ENCODE measurements at regions not wholly inside any gene's neighbourhood (a gene's known extent, or its start where the extent isn't known, plus 50 kb on each side); places are given as distances from the start of the nearest gene placed in this dataset.

DNA sequence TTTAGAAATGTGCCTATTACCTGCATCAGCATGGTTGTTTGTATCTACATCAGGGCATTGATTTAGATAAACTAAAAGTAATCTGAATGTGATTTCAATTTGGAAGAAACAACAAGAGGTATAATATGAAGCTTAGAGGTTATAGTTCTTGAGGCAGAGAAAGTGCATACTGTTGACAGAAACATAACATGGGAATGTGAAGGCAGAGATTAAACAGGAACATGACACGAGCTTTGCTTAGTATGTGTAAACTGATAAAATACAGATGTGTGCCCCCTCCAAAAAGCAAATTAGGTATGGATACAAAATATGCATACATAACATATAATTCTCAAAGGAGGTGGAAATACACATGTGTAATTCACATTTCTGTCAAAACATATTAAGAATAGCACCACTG, 1180.2 kb upstream of the ADGRL3 start:
- TF ChIP-seq POLR2AphosphoS5 (IDR thresholded peaks at IDR 0.05) (no peak), POLR2A (IDR thresholded peaks at IDR 0.05) (no peak), EP300 (IDR thresholded peaks at IDR 0.05) (no peak)
- TF ChIP-seq, protein P1, sequence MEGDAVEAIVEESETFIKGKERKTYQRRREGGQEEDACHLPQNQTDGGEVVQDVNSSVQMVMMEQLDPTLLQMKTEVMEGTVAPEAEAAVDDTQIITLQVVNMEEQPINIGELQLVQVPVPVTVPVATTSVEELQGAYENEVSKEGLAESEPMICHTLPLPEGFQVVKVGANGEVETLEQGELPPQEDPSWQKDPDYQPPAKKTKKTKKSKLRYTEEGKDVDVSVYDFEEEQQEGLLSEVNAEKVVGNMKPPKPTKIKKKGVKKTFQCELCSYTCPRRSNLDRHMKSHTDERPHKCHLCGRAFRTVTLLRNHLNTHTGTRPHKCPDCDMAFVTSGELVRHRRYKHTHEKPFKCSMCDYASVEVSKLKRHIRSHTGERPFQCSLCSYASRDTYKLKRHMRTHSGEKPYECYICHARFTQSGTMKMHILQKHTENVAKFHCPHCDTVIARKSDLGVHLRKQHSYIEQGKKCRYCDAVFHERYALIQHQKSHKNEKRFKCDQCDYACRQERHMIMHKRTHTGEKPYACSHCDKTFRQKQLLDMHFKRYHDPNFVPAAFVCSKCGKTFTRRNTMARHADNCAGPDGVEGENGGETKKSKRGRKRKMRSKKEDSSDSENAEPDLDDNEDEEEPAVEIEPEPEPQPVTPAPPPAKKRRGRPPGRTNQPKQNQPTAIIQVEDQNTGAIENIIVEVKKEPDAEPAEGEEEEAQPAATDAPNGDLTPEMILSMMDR (IDR thresholded peaks at IDR 0.05), result no peak
